A673 (cell line): ENCODE measurements at regions not wholly inside any gene's neighbourhood (a gene's known extent, or its start where the extent isn't known, plus 50 kb on each side); places are given as distances from the start of the nearest gene placed in this dataset.

ENCODE experiments used
- BruUV-seq: library from RNA; stranded (reverse); fragments of 400-500 nt; replicated peaks from 2 replicates; lab custom pipeline; 2021; lab: Mats Ljungman, UMichigan
- CTCF ChIA-PET: fragments of 300-600 bp; sonication (Branson Sonifier 250); formaldehyde crosslinking; loops from one replicate; lab custom pipeline; 2022; ENCODE audit warnings: antibody characterized with exemption; lab: Charles Lee
- POLR2A ChIA-PET: fragments of 300-600 bp; sonication (Branson Sonifier 250); formaldehyde crosslinking; loops from one replicate; lab custom pipeline; 2022; ENCODE audit warnings: antibody characterized with exemption; ENCODE audit not compliant: low non-redundant PET; lab: Charles Lee
- DNase-seq: peaks from one replicate; pipeline ENCODE4 v3.0.0-alpha.2; 2015; ENCODE audit warnings: low spot score
- H3K27ac ChIP-seq: fragments of 200-600 bp; sonication (generic); 2 replicates; pipeline ENCODE4 v1.5.1; 2016; ENCODE audit warnings: mixed run types, low read depth, mild to moderate bottlenecking, mixed read lengths, antibody characterized with exemption, low read length; ENCODE audit not compliant: poor library complexity, severe bottlenecking
- H3K27me3 ChIP-seq: fragments of 200-600 bp; sonication (generic); replicated peaks from 2 replicates; pipeline ENCODE4 v1.6.1; 2017; ENCODE audit warnings: mixed run types, low read depth, mild to moderate bottlenecking, mixed read lengths, antibody characterized with exemption, low read length; ENCODE audit not compliant: insufficient read depth, poor library complexity
- H3K36me3 ChIP-seq: fragments of 200-600 bp; sonication (generic); 2 replicates; pipeline ENCODE4 v1.6.1; 2016; ENCODE audit warnings: mixed run types, mild to moderate bottlenecking, mixed read lengths, antibody characterized with exemption, low read length; ENCODE audit not compliant: insufficient read depth, poor library complexity, severe bottlenecking
- H3K4me1 ChIP-seq: fragments of 200-600 bp; sonication (generic); 2 replicates; pipeline ENCODE4 v1.6.1; 2017; ENCODE audit warnings: mixed run types, mild to moderate bottlenecking, mixed read lengths, antibody characterized with exemption, low read length; ENCODE audit not compliant: insufficient read depth, poor library complexity, severe bottlenecking
- H3K4me3 ChIP-seq: fragments of 200-600 bp; sonication (generic); 2 replicates; pipeline ENCODE4 v1.5.1; 2016; ENCODE audit warnings: low read depth, mixed run types, mild to moderate bottlenecking, mixed read lengths, low read length; ENCODE audit not compliant: poor library complexity, severe bottlenecking
- H3K9me3 ChIP-seq: fragments of 200-600 bp; sonication (generic); 2 replicates; pipeline ENCODE4 v1.6.1; 2016; ENCODE audit warnings: mixed run types, low read depth, mild to moderate bottlenecking, mixed read lengths, antibody characterized with exemption, low read length; ENCODE audit not compliant: poor library complexity, severe bottlenecking
- EZH2 ChIP-seq: fragments of 200-600 bp; sonication (generic); IDR thresholded peaks from 2 replicates; pipeline ENCODE4 v1.6.1; 2017; ENCODE audit warnings: borderline replicate concordance, low read depth, mild to moderate bottlenecking, mixed read lengths, antibody characterized with exemption, low read length; ENCODE audit not compliant: poor library complexity, severe bottlenecking
- intact Hi-C: fragments of 100-400 bp; cut with micrococcal nuclease; formaldehyde crosslinking; loops from one replicate; pipeline ENCODE4 v1.10.0; 2022; ENCODE audit not compliant: unreplicated experiment
- TF ChIP-seq, protein P1 (sequence below): fragments of 300-800, 200-600 bp; sonication (generic); conservative IDR thresholded peaks from 2 replicates; pipeline ENCODE4 v1.5.1; 2017; ENCODE audit warnings: low read depth, mild to moderate bottlenecking, antibody characterized with exemption, low read length, moderate library complexity, mixed read lengths

DNA sequence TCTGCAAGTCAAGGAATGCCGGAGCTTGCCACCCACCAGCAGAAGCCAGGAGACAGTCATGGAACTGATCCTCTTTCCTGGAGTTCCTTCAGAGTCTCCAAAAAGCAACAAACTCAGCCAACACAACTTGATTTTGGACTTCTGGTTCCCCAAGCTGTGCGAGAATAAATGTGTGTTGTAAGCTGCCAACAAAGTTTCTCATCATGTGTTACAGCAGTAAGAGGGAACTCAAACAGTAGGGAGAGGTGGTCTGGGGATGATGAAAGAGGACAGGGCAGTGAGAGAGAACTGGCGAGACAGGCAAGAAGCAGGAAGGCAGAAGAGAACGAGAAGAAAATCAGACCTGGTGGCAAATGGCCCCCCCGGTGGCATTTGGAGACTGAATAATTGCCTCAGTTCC, 204.9 kb downstream of the MAF start:
- no peaks in the 10 kb centered on the region for H3K27me3 ChIP-seq
- DNase-seq, result no peak
- H3K36me3 ChIP-seq, result no peaks in the 10 kb centered on the region
- BruUV-seq, result no TSS peak
- ChIA-PET CTCF (no interaction called here), POLR2A (no interaction called here)
- intact Hi-C loops, result no loop called here
- H3K4me3 ChIP-seq, result no peak overlapping the region
- no peak for TF ChIP-seq EZH2
- TF ChIP-seq, protein P1, sequence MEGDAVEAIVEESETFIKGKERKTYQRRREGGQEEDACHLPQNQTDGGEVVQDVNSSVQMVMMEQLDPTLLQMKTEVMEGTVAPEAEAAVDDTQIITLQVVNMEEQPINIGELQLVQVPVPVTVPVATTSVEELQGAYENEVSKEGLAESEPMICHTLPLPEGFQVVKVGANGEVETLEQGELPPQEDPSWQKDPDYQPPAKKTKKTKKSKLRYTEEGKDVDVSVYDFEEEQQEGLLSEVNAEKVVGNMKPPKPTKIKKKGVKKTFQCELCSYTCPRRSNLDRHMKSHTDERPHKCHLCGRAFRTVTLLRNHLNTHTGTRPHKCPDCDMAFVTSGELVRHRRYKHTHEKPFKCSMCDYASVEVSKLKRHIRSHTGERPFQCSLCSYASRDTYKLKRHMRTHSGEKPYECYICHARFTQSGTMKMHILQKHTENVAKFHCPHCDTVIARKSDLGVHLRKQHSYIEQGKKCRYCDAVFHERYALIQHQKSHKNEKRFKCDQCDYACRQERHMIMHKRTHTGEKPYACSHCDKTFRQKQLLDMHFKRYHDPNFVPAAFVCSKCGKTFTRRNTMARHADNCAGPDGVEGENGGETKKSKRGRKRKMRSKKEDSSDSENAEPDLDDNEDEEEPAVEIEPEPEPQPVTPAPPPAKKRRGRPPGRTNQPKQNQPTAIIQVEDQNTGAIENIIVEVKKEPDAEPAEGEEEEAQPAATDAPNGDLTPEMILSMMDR, result no peak
- no peaks in the 10 kb centered on the region for H3K4me1 ChIP-seq
- H3K9me3 ChIP-seq, result no peaks in the 10 kb centered on the region
- H3K27ac ChIP-seq, result no peak overlapping the region

DNA sequence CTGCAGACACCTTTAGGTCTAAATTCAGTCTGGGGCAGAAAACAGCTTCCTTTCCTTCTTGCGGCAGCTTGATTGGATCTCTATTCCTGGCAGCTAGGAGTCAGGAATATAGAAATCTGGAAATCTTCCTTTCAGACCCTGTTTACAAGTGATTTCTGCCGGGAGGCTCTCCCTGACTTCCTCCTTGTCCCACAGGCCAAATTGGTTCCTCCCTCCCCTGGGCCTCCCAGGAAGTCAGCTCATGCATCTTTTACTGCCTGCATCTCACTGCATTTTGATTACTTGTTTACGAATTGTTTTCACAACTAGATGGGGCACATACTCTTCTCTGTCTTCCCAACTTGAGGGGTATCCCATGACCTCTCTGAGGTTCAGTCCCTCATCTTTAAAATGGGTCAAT, 206.3 kb downstream of the MAF start:
- ChIA-PET POLR2A (no interaction called here), CTCF (no interaction called here)
- no peaks in the 10 kb centered on the region for H3K4me1 ChIP-seq
- DNase-seq, result no peak
- no peak overlapping the region for H3K27ac ChIP-seq
- H3K9me3 ChIP-seq, result no peaks in the 10 kb centered on the region
- no peak for TF ChIP-seq EZH2
- TF ChIP-seq, protein P1, result no peak
- intact Hi-C loops, result loop anchor here (5.0 kb wide), 1 partner anchor 42 kb away; no protein-coding TSS in a partner anchor
- H3K27me3 ChIP-seq, result no peaks in the 10 kb centered on the region
- H3K36me3 ChIP-seq, result no peaks in the 10 kb centered on the region
- no TSS peak for BruUV-seq
- H3K4me3 ChIP-seq, result no peak overlapping the region

DNA sequence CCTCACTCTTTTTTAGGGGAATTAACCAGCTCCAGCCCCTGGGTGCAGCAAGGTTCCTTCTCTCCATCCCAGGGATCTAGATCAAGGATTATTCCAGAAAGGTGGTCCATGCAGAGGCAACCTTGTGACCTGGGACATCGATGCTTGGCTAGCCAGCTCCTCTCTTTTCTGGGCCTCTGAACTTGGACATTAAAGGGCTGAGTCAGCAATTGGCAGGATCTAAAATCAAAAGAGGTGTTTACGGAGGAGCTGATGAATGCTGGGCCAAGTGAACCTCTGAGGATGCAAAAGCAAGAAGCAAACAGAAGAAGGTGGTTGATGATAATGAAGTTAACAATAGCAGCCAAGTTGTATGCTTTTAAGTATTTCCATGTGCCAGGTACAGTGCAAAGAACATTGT, 207.0 kb downstream of the MAF start:
- Histone ChIP-seq H3K9me3 (no peaks in the 10 kb centered on the region), H3K4me3 (no peak overlapping the region), H3K27ac (no peak overlapping the region), H3K36me3 (no peaks in the 10 kb centered on the region), H3K4me1 (no peaks in the 10 kb centered on the region), H3K27me3 (no peaks in the 10 kb centered on the region)
- intact Hi-C loops, result loop anchor here (5.0 kb wide), 1 partner anchor 41 kb away; no protein-coding TSS in a partner anchor
- TF ChIP-seq, protein P1, result no peak
- no peak for TF ChIP-seq EZH2
- no peak for DNase-seq
- BruUV-seq, result no TSS peak
- POLR2A ChIA-PET, result no interaction called here
- CTCF ChIA-PET, result no interaction called here
